Activated effector memory CD4-positive, alpha-beta T cell treated with Interleukin-2 at 50 U/mL for 16 hours (primary cell): ENCODE measurements at regions not wholly inside any gene's neighbourhood (a gene's known extent, or its start where the extent isn't known, plus 50 kb on each side); places are given as distances from the start of the nearest gene placed in this dataset.

Source experiments
- DNase-seq: peaks from one replicate; pipeline ENCODE4 v3.0.0-alpha.2; 2020

DNA sequence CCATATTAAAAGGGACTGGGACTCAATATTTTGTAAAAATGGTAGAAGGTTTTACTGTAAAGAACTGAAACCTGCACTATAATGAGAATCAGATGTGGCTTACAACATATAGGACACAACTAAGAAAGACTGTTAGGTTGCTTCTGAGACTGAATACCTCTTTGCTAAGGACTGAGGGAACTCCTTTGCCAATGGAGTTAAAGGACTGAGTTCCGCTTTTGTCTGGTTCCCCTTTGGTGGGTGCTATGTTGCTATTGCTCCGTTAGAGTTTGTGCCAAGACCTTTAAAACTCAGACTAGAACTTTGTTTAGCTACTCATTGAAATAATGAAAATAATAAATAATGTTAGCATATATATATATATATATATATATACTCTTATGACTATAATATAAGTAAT is 147.8 kb upstream of the KCNMB2 start:
- DNase-seq = no peak

- no peak for DNase-seq
Measured at GRCh38 chr3:178389258-178389657, 147.0 kb upstream of the KCNMB2 start.

GRCh38 chr3:178392511-178392926 is 143.7 kb upstream of the KCNMB2 start:
- no peak for DNase-seq

GRCh38 chr3:178393146-178393545 is 143.1 kb upstream of the KCNMB2 start:
- no peak for DNase-seq

DNA sequence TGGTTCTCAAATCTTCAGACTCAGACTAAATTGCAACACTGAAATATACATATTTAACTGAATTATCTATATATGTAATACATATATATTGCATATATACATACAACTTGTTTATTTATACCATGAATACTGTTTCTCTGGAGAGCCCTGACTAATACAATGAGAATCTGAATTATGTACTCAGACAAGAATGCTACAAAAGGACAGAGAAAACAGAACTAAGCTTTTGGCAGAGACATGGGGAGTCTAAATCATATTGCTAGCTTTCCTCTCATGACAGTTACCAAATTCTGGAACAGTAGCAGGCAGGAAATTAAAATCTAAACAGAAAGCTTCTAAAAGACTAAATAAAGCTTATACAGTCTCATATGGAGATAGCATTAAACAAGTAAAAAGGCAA is 142.4 kb upstream of the KCNMB2 start:
- DNase-seq = no peak

- no peak for DNase-seq
Measured at GRCh38 chr3:178396318-178396717, 139.9 kb upstream of the KCNMB2 start.

GRCh38 chr3:178397202-178397601 is 139.0 kb upstream of the KCNMB2 start:
- no peak for DNase-seq

DNA sequence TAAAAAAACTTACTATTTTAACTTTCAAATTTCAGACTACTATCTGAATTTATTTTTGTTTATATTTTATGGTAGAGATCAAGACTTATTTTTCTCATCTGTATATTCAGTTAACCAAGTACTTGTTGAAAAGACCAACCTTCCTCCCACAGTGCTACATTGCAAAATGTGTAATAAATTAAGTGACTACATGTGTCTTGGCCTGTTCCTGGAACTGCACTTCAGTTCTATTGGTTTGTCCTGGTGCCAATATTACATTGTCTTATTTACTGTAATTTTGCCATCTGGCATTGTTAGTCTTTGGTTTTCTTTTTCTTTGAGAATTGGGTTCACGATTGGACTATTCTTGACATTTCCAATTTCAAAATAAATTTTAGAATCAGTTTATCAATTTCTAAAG is 138.4 kb upstream of the KCNMB2 start:
- no peak for DNase-seq

GRCh38 chr3:178404961-178405360 is 131.3 kb upstream of the KCNMB2 start:
- no peak for DNase-seq

GRCh38 chr3:178405531-178405930 is 130.7 kb upstream of the KCNMB2 start:
- DNase-seq = no peak

DNA sequence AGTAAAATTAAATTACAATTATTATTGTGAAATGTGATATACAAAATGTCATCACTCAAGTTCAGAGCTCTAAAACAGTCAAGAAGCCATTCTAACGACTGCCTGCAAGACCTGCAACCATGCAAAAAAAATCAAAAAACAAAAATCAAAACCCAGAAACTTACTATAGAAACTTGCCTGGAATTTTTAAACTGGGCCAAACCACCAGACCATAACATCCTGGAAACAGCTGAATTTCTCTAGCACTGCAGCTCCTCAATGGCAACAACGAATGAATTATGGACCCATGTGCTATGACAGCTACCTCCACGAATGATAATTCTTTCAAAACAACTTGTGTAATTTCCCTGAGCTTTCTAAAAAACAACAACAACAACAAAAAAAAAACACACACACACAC is 130.0 kb upstream of the KCNMB2 start:
- DNase-seq = no peak

GRCh38 chr3:178415384-178415783 is 120.9 kb upstream of the KCNMB2 start:
- DNase-seq = no peak

DNA sequence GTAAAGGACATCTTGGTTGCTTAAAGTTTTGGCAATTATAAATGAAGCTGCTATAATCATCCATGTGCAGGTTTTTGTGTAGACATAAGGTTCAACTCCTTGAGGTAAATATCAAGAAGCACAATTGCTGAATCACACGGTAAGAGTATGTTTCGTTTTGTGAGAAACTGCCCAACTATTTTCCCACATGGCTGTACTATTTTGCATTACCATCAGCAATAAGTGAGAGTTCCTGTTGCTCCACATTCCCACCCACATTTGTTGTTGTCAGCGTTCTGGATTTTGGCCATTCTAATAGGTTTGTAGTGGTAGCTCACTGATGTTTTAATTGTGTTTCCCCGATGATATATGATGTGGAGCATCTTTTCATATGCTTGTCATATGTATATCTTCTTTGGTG is 118.5 kb upstream of the KCNMB2 start:
- DNase-seq = no peak

- no peak for DNase-seq
Measured at GRCh38 chr3:178419071-178419470, 117.2 kb upstream of the KCNMB2 start.

GRCh38 chr3:178420033-178420432 is 116.2 kb upstream of the KCNMB2 start:
- no peak for DNase-seq

DNA sequence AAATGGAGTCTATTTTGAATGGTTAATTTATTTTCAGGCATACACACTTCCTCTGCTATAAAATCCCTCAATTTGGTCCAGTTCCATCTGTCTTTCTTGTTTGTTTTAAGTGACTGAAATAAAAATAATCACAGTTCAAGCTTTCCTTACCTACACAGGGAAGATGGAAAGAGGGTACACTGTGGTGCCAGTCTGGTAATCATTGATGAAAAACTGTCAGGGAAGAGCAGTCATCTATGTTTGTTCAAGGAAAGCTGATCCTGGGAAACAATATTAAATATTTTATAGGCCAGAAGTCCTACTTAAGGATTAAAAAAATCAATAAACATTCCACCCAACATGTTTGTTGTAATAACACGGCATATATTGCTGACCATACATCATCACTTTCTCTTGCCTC is 115.2 kb upstream of the KCNMB2 start:
- DNase-seq = no peak

DNA sequence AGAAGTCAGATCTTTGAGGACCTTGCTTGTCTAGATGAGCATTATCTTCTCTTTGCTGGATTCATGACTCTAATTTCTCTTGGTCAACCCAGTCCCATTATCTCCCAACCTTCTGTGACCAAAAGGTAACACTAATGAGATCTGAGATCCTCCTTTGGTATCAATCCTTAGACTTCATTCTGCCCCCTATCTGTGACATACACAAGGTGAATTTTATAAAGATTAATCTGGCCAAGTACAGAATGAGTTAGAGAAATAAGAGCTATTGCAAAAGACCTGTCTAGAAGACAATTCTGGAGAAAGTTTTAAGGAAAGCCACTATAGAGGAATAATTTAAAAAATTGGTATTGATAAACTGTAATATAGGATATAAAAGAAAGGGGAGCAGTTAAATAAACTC is 113.8 kb upstream of the KCNMB2 start:
- no peak for DNase-seq

DNA sequence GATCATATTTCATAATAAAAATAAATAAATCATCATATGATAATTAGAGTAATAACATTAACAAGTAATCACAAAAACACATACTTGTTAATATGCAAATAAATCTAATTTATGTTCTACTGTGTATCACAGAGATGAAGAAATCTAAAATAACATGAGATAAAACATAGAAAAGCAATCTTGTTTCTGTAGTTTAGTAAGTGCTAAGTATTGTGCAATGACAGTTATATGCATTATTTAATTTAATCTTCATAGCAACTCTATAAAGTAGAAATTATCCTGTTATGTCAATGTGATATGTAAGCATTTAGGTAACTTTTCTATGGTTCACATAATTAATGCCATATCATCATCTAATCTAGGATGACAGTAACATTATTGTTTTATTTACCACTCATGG is 108.2 kb upstream of the KCNMB2 start:
- no peak for DNase-seq

DNA sequence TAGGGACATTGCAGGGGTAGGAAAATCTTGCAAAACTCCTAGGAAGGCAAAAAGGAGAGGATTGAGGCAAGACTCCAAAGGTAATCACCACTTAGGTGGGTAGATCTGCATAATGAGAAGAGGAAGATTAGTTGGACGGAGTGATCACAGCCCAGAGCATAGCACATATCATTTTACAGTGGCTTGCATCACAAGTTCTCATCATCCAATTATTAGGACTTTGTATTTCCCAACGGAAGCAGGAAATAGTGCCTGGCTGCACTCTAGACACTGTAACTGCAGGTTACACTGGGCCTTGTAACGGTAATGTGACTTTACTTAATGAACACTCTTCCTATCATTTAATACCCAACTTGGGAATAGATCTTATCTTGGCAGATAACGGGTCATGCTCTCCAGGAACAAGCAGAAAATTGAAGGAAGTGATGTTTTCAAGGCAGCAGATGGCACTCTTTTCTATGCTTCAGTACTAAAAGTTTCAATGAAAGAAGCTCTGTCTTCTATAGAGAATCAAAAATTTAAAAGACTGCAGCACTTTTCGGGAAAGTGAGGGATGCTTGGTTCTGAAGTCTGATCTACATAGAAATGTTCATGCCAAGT is 101.9 kb upstream of the KCNMB2 start:
- no peak for DNase-seq

GRCh38 chr3:178435575-178435974 is 100.7 kb upstream of the KCNMB2 start:
- no peak for DNase-seq

- no peak for DNase-seq
Measured at GRCh38 chr3:178436773-178437172, 99.5 kb upstream of the KCNMB2 start.

- no peak for DNase-seq
Measured at GRCh38 chr3:178437236-178437635, 99.0 kb upstream of the KCNMB2 start.

GRCh38 chr3:178439504-178439903 is 96.7 kb upstream of the KCNMB2 start:
- no peak for DNase-seq

- no peak for DNase-seq
Measured at GRCh38 chr3:178440043-178440442, 96.2 kb upstream of the KCNMB2 start.

DNA sequence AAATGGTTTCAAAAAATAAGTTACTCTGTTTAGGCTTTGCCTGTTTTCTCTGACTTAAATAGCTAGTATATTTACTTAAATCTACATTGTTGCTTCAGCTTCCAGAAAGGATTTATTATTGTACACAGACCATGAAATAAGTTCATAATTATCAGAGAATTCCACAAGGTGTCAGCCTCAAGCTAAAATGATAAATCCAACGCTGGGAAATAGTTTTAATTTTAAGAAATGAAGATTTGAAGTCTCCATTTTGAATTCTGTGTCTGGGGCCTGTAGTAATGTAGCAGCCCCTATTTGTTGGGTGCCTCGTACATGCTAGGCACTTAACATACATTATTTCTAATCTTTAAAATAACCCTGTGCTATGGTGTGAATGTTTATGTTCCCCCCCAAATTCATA is 92.6 kb upstream of the KCNMB2 start:
- DNase-seq = no peak

DNA sequence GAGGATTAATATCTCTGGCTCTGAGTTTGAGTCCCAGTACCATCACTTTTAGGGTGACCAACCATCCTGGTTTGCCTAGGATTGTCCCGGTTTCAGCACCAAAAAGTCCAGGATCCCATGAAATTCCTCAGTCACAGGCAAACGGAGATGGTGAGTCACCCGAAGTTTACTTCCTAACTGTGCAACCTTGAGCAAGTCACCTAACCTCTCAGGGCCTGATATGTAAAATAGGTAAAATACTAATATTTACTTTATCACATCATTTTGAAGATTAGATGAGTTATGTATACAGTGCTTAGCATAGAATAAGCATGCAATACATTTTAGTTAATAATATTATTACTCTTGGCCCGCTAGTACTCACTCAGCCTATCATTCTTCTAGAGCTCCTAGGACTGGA is 91.1 kb upstream of the KCNMB2 start:
- DNase-seq = no peak
